ENCODE measurements at regions not wholly inside any gene's neighbourhood (a gene's known extent, or its start where the extent isn't known, plus 50 kb on each side); places are given as distances from the start of the nearest gene placed in this dataset.
"Not testable (repeated sequence)": the region's sequence is repeated elsewhere in the genome, so short reads cannot be mapped to it uniquely, and the experiment has no call there.

DNA sequence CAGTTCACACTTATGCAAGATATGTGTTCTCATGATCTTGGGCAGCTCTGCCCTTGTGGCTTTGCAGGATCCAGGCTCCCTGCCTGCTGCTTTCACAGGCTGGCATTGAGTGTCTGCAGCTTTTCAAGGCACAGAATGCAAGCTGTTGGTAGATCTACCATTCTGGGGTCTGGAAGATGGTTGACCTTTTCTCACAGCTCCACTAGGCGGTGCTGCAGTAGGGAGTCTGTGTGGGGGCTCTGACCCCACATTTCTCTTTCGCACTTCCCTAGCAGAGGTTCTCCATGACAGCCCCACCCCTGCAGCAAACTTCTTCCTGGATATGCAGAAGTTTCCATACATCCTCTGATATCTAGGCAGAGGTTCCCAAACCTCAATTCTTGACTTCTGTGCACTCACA, 500.5 kb downstream of the BRINP3 start:
- DNase-seq = no peak

DNA sequence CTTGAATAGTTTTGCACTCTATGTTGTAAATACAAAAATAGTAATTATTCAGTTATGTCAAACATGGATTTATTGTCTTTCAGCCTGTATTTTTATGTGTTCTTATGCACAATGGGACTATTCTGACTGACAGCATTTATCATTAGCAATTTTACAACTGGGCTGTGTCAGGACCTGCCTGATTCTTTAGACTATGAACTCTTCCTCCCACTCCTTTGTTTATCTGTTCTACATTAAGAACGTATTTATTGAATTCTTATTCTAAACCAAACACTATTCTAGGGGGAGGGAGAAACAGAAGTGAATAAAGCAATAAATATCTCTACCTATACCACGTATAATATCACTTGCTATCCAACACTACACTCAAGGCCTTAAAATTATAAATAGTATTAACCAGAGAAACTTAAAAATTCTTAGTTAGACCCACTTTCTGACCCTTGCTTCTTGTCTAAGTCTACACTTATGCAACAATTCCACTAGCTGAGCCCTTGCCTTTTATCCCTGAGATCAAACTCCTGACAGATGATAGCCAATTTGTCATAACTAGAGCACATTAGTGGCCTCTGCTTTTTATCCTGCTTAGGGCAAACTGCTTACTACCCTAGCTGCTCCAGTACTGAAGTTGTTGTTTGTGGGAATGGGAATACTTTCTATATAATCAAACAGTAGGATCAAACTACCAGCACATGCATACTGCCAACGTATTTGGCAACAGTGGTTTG, 494.3 kb downstream of the BRINP3 start:
- DNase-seq = no peak

DNA sequence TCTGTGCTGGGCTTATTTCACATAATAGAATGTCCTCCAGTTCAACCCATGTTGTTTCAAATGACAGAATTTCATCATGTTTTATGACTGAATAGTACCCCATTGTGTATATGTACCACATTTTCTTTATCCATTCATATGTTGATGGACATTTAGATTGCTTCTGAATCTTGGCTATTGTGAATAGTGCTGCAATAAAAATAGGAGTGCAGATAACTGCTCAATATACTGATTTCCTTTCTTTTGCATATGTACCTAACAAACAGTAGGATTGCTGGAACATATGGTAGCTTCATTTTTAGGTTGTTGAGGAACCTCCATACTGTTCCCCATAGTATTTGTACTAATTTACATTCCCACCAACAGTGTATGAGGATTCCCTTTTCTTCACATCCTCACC, 491.1 kb downstream of the BRINP3 start:
- no peak for DNase-seq

DNA sequence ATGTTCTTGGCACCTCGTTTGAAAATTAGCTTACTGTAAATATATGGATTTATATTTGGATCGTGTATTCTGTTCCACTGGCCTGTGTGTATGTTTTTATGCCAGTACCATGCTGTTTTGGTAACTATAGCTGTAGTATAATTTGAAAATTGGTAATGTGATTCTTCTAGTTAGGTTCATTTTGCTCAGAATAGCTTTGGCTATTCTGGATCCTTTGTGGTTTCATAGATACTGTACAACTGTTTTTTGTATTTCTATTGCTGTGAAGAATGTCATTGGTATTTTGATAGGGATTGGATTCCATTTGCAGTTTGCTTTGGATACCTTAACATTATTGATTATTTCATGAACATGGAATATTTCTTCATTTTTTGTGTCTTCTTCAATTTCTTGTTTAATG, 490.2 kb downstream of the BRINP3 start:
- DNase-seq = no peak

DNA sequence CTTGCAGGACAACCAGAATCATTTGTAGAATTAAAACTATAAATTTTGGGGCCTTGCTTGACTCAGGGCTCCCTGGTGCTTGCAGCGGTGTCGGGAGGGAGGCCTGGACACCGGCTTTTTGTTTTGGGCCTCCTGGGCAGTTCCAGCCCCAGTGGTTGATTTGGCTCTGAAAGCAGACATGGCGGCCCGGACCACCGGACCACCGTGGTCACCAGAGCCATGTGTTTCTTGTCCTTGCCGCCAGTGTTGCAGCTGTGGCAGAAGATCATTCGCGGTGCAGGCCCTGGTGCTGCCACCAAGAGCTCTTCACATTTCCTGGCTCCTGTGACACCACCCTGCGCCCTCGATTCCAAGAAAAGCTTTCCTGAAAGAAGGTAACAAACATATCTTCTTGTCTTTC, 484.8 kb downstream of the BRINP3 start:
- DNase-seq = no peak

DNA sequence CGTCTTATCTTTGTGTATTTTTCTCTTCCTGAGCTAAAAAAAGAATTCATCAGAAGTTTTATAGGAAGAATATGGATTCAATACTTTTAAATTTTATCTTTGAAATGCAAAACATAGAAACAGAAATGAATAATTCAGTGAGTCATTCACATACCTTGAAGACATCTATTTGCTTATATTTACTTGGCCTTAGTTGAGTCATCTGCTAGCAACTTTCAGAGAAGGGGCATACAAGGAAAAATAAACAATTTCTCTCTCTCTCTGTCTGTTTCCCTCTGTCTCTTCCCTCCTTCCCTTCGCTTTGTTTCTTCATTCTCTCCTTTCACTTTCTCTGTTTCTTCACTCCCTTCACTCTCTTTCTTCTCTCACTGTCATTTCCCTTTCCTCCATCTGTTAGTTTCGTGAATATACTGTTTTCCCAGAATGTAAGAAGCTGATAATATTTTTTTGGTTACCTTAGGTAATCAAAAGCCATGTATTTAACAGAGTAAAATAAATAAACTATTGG, 477.2 kb downstream of the BRINP3 start:
- DNase-seq = no peak

DNA sequence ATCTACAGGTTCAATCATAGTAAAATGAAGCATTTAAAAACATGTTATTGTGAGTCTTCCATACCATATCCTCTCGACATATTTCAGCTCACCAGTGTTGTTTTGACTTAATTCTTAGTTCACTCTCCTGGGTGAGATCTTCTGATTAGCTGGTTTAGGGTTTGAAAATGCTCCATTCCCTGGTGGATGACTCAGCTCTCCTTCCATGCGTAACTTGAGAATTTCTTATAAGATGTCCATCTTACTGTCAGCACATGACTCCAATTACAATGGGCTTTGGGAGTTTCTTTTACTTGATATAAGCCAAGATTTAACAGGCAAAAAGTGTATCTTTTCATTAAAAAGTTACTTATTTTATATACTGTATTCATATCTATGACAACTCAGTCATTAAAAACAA, 476.5 kb downstream of the BRINP3 start:
- no peak for DNase-seq

DNA sequence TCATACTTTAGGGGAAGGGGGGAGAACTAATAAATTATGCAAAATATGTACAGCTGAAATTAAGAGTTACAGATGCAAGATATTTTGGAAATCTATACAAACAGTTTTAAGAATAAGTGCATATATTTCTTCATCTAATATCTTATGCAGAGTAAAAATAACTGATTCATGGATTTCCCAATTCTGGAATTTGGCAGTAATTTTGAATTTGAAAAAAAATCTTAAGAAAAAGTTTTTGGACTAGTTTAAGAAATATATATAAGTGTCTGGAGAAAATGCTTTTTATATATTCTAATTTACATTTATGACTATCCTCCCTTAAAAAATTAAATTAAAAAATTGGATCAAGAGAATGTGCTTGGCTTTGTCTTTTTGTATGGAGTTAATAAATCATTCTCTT, 474.3 kb downstream of the BRINP3 start:
- no peak for DNase-seq

DNA sequence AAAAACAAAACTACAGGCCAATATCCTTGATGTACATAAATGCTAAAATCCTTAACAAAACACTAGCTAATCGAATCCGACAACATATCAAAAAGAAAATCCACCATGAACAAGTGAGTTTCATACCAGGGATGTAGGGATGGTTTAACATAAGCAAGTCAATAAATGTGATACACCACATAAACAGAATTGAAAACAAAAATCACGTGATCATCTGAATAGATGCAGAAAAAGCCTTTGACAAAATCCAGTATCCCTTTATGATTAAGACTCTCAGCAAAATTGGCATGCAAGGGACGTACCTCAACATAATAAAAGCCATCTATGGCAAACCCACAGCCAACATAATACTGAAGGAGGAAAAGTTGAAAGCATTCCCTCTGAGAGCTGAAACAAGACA, 466.1 kb downstream of the BRINP3 start:
- no peak for DNase-seq

DNA sequence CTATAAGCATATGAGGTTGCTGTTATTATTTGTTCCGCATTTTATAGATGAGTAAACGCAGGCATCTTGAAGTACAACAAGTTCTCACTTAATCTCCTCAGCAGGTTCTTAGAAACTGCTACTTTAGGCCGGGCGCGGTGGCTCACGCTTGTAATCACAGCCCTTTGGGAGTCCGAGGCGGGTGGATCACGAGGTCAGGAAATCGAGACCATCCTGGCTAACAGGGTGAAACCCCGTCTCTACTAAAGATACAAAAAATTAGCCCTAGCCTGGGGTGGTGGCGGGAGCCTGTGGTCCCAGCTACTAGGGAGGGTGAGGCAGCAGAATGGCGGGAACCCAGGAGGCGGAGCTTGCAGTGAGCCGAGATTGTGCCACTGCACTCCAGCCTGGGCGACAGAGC, 458.5 kb downstream of the BRINP3 start:
- not testable (repeated sequence) for DNase-seq

DNA sequence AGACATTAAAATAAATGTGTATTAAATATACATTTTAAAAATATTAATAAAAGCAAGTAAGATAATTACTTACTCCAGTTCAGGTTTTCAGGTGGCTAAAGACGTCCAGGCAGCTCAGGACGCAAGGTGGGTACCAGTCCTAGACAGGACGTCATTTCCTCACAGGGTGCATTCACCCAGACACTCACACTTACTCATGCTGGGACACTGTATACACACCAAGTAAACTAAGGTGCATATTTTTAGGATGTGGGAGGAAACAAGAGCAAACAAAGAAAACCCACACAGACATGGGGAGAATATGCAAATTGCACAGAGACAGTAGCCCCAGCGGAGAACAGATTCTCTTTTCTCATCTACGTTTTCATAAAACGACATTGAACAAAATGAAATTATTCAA, 457.9 kb downstream of the BRINP3 start:
- no peak for DNase-seq

DNA sequence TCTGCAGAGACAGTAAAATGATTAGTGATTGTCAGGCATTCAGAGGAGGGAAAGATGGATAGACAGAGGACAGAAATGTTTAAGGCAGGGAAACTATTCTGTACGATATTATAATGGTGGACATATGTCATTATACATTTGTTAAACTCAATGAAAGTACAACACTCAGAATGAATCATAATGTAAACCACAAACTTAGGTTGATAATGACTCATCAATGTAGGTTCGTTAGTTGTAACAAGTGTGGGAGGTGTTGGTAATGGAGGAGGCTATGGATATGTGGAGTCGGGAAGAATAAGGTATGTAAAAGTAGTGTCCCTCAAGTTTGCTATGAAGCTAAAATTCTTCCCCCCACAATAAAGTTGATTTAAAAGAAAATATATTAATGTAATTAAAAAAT, 455.0 kb downstream of the BRINP3 start:
- no peak for DNase-seq

DNA sequence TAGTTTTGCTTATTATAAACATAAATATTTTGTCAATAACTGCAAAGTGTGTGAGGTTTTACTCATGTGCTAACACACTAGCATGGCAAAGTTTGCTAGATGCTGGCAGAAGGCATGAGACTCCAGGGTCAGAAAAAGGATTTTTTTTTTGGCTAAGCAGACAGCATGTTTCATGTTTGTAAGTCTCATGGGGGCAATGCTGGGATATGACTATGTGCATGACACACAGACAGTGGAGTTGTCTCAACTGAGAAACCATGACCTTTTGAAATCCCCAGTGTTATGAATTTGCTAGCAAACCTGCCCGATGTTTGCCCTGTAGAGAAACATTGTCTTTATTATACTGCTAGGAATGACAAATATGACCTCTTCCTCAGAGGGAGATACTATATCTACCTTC, 448.2 kb downstream of the BRINP3 start:
- no peak for DNase-seq

DNA sequence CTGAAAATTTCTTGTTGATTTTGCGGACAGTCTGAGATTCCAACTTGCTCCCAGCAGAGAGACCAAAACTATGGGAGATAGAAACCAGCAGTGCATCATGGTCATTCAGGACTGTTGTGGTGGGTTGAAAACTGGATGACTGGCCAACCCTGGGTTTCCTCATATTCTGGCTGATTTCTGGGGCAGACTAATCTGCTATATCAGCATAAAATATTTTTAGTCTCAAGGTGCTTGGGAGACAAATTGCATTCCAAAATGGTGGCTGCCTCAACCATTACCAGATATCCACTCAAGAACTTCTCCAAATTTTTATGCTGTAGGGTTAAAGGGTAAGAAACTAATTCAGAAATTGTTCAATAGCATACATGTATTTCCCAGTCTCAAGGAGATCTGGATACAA, 434.0 kb downstream of the BRINP3 start:
- DNase-seq = no peak

DNA sequence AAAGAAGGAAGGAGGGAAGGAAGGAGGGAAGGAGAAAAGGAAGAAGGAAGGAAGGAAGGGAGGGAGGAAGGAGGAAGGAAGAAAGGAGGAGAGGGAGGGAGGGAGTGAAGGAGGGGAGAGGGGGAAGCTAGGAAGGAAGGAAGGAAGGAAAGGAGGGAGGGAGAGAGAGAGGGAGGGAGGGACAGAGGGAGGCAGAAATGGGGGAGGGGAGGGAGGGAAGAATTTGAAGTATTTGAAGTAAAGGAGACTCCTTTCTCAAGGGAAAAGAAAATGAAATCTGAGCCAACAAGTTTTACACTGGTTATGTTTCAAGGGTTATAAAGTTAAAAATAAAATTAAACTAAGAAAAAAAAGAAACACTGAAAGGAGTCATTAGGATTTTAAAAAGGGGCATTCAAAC, 431.4 kb downstream of the BRINP3 start:
- DNase-seq = no peak

All from activated CD4-positive, alpha-beta T cell treated with anti-CD3 and anti-CD28 coated beads, Interleukin-2, amount 50 U/mL, for 48 hours (primary cell).